ENCODE measurements at regions not wholly inside any gene's neighbourhood (a gene's known extent, or its start where the extent isn't known, plus 50 kb on each side); places are given as distances from the start of the nearest gene placed in this dataset.
"Not testable (repeated sequence)": the region's sequence is repeated elsewhere in the genome, so short reads cannot be mapped to it uniquely, and the experiment has no call there.

DNA sequence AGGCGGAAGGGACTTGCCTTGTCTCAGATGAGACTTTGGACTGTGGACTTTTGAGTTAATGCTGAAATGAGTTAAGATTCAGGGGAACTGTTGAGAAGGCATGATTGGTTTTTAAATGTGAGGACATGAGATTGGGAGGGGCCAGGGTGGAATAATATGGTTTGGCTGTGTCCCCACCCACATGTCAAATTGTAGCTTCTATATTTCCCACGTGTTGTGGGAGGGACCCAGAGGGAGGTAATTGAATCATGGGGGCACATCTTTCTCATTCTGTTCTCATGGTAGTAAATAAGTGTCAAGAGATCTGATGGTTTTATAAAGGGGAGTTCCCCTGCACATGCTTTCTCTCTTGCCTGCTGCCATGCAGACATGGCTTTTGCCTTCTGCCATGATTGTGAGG lies 89.2 kb downstream of the CGGBP1 start:
- Histone ChIP-seq H3K27ac (ENCODE audit: low read depth, low read length) (no peak overlapping the region), H3K4me3 (ENCODE audit: low read depth, low read length) (no peak overlapping the region), H3K36me3 (ENCODE audit: insufficient read depth, low read length) (no peaks in the 10 kb centered on the region), H3K4me1 (ENCODE audit: control insufficient read depth, insufficient read depth, low read length, unreplicated experiment) (no peaks in the 10 kb centered on the region), H2AFZ (ENCODE audit: low read length, unreplicated experiment) (no peak overlapping the region), H3K27me3 (ENCODE audit: insufficient read depth, low read length) (peaks cover 9% of the 10 kb centered on the region), H3K79me2 (ENCODE audit: control insufficient read depth, insufficient read depth, low read length, unreplicated experiment) (no peaks in the 10 kb centered on the region)

GRCh38 chr3:87968668-87969067 lies 90.1 kb downstream of the CGGBP1 start:
- Histone ChIP-seq H3K4me3 (ENCODE audit: low read depth, low read length) (no peak overlapping the region), H3K27me3 (ENCODE audit: insufficient read depth, low read length) (peaks cover 9% of the 10 kb centered on the region), H3K27ac (ENCODE audit: low read depth, low read length) (no peak overlapping the region), H2AFZ (ENCODE audit: low read length, unreplicated experiment) (no peak overlapping the region), H3K4me1 (ENCODE audit: control insufficient read depth, insufficient read depth, low read length, unreplicated experiment) (no peaks in the 10 kb centered on the region), H3K36me3 (ENCODE audit: insufficient read depth, low read length) (no peaks in the 10 kb centered on the region), H3K79me2 (ENCODE audit: control insufficient read depth, insufficient read depth, low read length, unreplicated experiment) (no peaks in the 10 kb centered on the region)

DNA sequence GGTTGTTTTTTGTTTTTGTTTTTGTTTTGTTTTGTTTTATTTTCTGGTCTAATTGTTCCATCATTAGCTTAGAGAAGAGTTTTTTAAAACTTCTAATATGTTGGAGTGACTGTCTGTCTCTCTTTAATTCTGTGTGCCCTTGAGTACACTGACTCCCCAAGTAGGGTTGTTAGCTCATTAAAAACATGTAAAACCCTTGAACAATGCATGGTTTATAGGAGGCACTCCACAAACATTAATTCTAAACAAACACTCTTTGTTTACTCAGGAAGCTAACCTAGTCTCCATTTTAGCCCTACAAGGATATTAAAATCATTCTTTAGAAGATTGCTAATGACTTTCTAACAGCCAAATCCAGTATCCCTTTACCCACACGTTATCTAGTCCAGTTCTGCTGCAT lies 100.5 kb downstream of the CGGBP1 start:
- Histone ChIP-seq H3K36me3 (ENCODE audit: insufficient read depth, low read length) (no peaks in the 10 kb centered on the region), H2AFZ (ENCODE audit: low read length, unreplicated experiment) (no peak overlapping the region), H3K27ac (ENCODE audit: low read depth, low read length) (no peak overlapping the region), H3K79me2 (ENCODE audit: control insufficient read depth, insufficient read depth, low read length, unreplicated experiment) (no peaks in the 10 kb centered on the region), H3K4me1 (ENCODE audit: control insufficient read depth, insufficient read depth, low read length, unreplicated experiment) (no peaks in the 10 kb centered on the region), H3K4me3 (ENCODE audit: low read depth, low read length) (no peak overlapping the region), H3K27me3 (ENCODE audit: insufficient read depth, low read length) (peaks cover 23% of the 10 kb centered on the region)

DNA sequence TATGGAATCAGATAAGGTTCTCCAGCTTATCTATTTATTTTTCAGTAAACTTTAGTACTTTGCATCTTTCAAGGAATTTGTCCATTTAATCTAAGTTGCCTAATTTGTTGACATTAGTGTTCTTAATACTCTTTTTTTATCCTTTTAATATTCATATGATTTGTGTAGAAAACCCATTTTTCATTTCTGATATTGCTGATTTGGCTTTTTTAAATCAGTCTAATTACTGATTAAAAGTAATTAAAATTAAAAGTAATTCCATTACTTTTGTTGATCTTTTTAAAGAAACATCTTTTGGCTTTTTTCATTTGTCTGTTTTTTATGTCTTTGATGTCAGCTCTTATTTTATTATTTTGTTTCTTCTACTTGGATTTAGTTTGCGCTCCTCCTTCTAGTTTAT lies 101.2 kb downstream of the CGGBP1 start:
- Histone ChIP-seq H3K36me3 (ENCODE audit: insufficient read depth, low read length) (no peaks in the 10 kb centered on the region), H3K4me3 (ENCODE audit: low read depth, low read length) (no peak overlapping the region), H3K4me1 (ENCODE audit: control insufficient read depth, insufficient read depth, low read length, unreplicated experiment) (no peaks in the 10 kb centered on the region), H3K27ac (ENCODE audit: low read depth, low read length) (no peak overlapping the region), H2AFZ (ENCODE audit: low read length, unreplicated experiment) (no peak overlapping the region), H3K27me3 (ENCODE audit: insufficient read depth, low read length) (peaks cover 21% of the 10 kb centered on the region), H3K79me2 (ENCODE audit: control insufficient read depth, insufficient read depth, low read length, unreplicated experiment) (no peaks in the 10 kb centered on the region)

DNA sequence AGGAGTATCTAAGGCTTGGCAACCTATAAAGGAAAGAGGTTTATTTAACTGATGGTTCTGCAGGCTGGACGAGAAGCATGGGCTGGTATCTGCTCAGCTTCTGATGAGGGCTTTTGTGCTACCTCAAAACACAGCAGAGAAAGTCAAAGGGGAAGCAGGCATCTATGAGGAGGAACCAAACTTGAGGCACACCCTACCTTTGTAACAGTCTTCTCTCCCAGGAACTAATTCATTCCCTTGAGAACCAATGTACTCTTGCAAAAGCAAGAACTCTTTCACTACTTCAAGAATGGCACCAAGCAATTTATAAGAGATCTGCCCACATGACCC lies 109.0 kb downstream of the CGGBP1 start:
- Histone ChIP-seq H3K79me2 (ENCODE audit: control insufficient read depth, insufficient read depth, low read length, unreplicated experiment) (no peaks in the 10 kb centered on the region), H3K4me1 (ENCODE audit: control insufficient read depth, insufficient read depth, low read length, unreplicated experiment) (no peaks in the 10 kb centered on the region), H3K36me3 (ENCODE audit: insufficient read depth, low read length) (no peaks in the 10 kb centered on the region), H3K27me3 (ENCODE audit: insufficient read depth, low read length) (peaks cover 11% of the 10 kb centered on the region), H2AFZ (ENCODE audit: low read length, unreplicated experiment) (no peak overlapping the region), H3K27ac (ENCODE audit: low read depth, low read length) (no peak overlapping the region), H3K4me3 (ENCODE audit: low read depth, low read length) (no peak overlapping the region)

DNA sequence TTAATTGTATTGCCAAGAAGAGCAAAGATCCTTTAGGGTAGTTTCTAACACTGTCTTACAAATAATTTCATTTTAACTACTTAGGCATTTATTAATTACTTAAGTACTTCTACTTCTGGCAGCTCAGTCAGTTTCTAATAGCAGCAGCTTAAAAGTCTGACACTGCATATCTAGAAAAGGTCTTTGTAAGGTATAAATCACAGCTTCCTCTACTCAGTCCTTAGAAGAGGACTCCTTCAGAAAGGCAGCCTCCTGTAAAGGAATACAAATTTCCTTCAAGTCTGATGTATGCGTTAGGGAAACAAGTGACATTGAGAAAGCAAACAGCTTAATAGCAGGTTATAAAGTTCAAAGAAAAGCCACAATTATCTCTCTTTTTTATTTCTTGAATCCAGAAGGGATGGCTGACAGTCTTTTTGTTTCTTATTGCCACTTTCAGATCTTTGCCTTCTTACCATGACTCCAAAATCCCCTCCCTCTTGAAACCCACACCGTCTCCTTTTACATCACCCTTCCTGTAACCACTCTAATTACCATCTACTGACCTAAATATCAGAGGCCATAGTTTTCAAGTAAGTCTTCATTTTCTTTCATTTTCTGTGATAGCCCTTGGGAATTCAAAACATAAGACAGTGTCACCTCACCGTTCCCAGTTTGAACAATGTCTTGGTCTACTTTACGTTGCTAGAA lies 109.5 kb downstream of the CGGBP1 start:
- Histone ChIP-seq H3K79me2 (ENCODE audit: control insufficient read depth, insufficient read depth, low read length, unreplicated experiment) (no peaks in the 10 kb centered on the region), H3K27ac (ENCODE audit: low read depth, low read length) (no peak overlapping the region), H2AFZ (ENCODE audit: low read length, unreplicated experiment) (peak overlapping the region; percentile 32)

GRCh38 chr3:87946007-87946406 lies 112.8 kb downstream of the CGGBP1 start:
- H3K4me3 ChIP-seq (ENCODE audit: low read depth, low read length); H3K27ac ChIP-seq (ENCODE audit: low read depth, low read length); H3K27me3 ChIP-seq (ENCODE audit: insufficient read depth, low read length); H3K79me2 ChIP-seq (ENCODE audit: control insufficient read depth, insufficient read depth, low read length, unreplicated experiment); H3K36me3 ChIP-seq (ENCODE audit: insufficient read depth, low read length); H3K4me1 ChIP-seq (ENCODE audit: control insufficient read depth, insufficient read depth, low read length, unreplicated experiment); H2AFZ ChIP-seq (ENCODE audit: low read length, unreplicated experiment): not testable (repeated sequence)

More for the DNA sequence above, 109.5 kb downstream of the CGGBP1 start:
- Histone ChIP-seq H3K4me1 (ENCODE audit: control insufficient read depth, insufficient read depth, low read length, unreplicated experiment) (no peaks in the 10 kb centered on the region), H3K27me3 (ENCODE audit: insufficient read depth, low read length) (peaks cover 11% of the 10 kb centered on the region), H3K36me3 (ENCODE audit: insufficient read depth, low read length) (no peaks in the 10 kb centered on the region), H3K4me3 (ENCODE audit: low read depth, low read length) (no peak overlapping the region)

DNA sequence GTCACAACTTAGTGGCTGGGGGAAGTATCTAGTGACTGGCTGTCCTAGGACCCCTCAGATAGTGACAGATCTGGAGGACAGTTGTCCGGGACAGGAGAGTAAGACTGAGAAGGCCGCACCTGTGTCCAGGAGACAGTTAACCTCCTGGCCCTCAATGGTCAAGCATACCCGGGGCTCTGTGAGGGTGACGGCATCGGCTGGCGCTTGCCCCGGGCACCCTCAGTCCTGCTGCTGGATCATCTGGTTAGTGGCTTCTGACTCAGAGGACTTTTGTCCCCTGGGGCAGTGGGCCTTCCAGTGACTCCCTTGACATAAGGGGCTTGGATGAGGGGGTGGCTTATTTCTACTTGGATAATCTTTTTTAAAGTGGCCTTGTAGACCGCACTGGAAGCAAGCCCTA lies 116.5 kb downstream of the CGGBP1 start:
- H3K36me3 ChIP-seq (ENCODE audit: insufficient read depth, low read length); H3K4me3 ChIP-seq (ENCODE audit: low read depth, low read length); H3K27me3 ChIP-seq (ENCODE audit: insufficient read depth, low read length); H3K27ac ChIP-seq (ENCODE audit: low read depth, low read length); H2AFZ ChIP-seq (ENCODE audit: low read length, unreplicated experiment); H3K4me1 ChIP-seq (ENCODE audit: control insufficient read depth, insufficient read depth, low read length, unreplicated experiment); H3K79me2 ChIP-seq (ENCODE audit: control insufficient read depth, insufficient read depth, low read length, unreplicated experiment): not testable (repeated sequence)

GRCh38 chr3:87924485-87924884 lies 134.3 kb downstream of the CGGBP1 start:
- H3K27ac ChIP-seq (ENCODE audit: low read depth, low read length), result no peak overlapping the region
- H3K4me1 ChIP-seq (ENCODE audit: control insufficient read depth, insufficient read depth, low read length, unreplicated experiment), result no peaks in the 10 kb centered on the region
- H3K79me2 ChIP-seq (ENCODE audit: control insufficient read depth, insufficient read depth, low read length, unreplicated experiment), result no peaks in the 10 kb centered on the region
- no peak overlapping the region for H2AFZ ChIP-seq (ENCODE audit: low read length, unreplicated experiment)
- H3K4me3 ChIP-seq (ENCODE audit: low read depth, low read length), result no peak overlapping the region
- no peaks in the 10 kb centered on the region for H3K27me3 ChIP-seq (ENCODE audit: insufficient read depth, low read length)
- H3K36me3 ChIP-seq (ENCODE audit: insufficient read depth, low read length), result no peaks in the 10 kb centered on the region

GRCh38 chr3:87920549-87920948 lies 138.3 kb downstream of the CGGBP1 start:
- Histone ChIP-seq H3K36me3 (ENCODE audit: insufficient read depth, low read length) (no peaks in the 10 kb centered on the region), H3K4me3 (ENCODE audit: low read depth, low read length) (no peak overlapping the region), H3K79me2 (ENCODE audit: control insufficient read depth, insufficient read depth, low read length, unreplicated experiment) (no peaks in the 10 kb centered on the region), H3K27ac (ENCODE audit: low read depth, low read length) (no peak overlapping the region), H2AFZ (ENCODE audit: low read length, unreplicated experiment) (no peak overlapping the region), H3K4me1 (ENCODE audit: control insufficient read depth, insufficient read depth, low read length, unreplicated experiment) (no peaks in the 10 kb centered on the region), H3K27me3 (ENCODE audit: insufficient read depth, low read length) (peaks cover 11% of the 10 kb centered on the region)

DNA sequence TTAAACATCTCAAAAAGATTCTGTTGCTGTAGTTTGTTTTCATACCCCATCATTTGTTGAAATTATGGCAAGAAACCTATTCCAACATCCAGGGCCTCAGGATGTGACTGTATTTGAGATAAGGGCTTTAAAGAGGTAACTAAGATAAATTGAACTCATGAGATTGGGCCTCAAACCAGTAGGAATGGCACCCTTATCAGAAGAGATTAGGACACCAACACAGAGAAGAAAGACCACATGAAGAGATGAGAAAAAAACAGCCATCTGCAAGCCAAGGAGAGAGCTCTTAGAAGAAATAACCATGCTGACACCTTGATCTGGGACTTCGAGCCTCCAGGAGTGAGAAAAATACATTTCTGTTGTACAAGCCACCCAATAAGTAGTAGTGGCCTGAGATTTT lies 157.7 kb downstream of the CGGBP1 start:
- no peaks in the 10 kb centered on the region for H3K4me1 ChIP-seq (ENCODE audit: control insufficient read depth, insufficient read depth, low read length, unreplicated experiment)
- no peaks in the 10 kb centered on the region for H3K79me2 ChIP-seq (ENCODE audit: control insufficient read depth, insufficient read depth, low read length, unreplicated experiment)
- no peaks in the 10 kb centered on the region for H3K36me3 ChIP-seq (ENCODE audit: insufficient read depth, low read length)
- no peak overlapping the region for H2AFZ ChIP-seq (ENCODE audit: low read length, unreplicated experiment)
- no peak overlapping the region for H3K27ac ChIP-seq (ENCODE audit: low read depth, low read length)
- H3K4me3 ChIP-seq (ENCODE audit: low read depth, low read length), result no peak overlapping the region
- H3K27me3 ChIP-seq (ENCODE audit: insufficient read depth, low read length), result no peaks in the 10 kb centered on the region
